T-helper 1 cell treated with Interleukin-12 subunit alpha and Interleukin-12 subunit beta and Interleukin-4 antibody, amounts not matched to agents 30 μg/mL and 1 μg/mL, for 36 hours (primary cell): ENCODE measurements at regions not wholly inside any gene's neighbourhood (a gene's known extent, or its start where the extent isn't known, plus 50 kb on each side); places are given as distances from the start of the nearest gene placed in this dataset.
"Not testable (repeated sequence)": the region's sequence is repeated elsewhere in the genome, so short reads cannot be mapped to it uniquely, and the experiment has no call there.

Experiments
- H3K27ac Mint-ChIP-seq: one replicate; pipeline ENCODE4 v1.8.0; 2021; ENCODE audit warnings: mild to moderate bottlenecking, mixed read lengths
- H3K27me3 Mint-ChIP-seq: one replicate; pipeline ENCODE4 v1.8.0; 2021; ENCODE audit warnings: low read depth, mixed read lengths
- H3K36me3 Mint-ChIP-seq: one replicate; pipeline ENCODE4 v1.8.0; 2021; ENCODE audit warnings: low read depth, mixed read lengths
- H3K4me1 Mint-ChIP-seq: one replicate; pipeline ENCODE4 v1.8.0; 2021; ENCODE audit warnings: low read depth, mixed read lengths
- H3K4me3 Mint-ChIP-seq: one replicate; pipeline ENCODE4 v1.8.0; 2021; ENCODE audit warnings: mild to moderate bottlenecking, moderate library complexity, mixed read lengths
- H3K9me3 Mint-ChIP-seq: one replicate; pipeline ENCODE4 v1.8.0; 2021; ENCODE audit warnings: mixed read lengths

DNA sequence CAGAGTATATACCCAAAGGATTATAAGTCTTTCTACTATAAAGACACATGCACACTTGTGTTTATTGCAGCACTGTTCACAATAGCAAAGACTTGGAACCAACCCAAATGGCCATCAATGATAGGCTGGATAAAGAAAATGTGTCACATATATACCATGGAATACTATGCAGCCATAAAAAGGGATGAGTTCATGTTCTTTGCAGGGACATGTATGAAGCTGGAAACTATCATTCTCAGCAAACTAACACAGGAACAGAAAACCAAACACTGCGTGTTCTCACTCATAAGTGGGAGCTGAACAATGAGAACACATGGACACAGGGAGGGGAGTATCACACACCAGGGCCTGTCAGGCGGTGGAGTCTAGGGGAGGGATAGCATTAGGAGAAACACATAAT is 281.7 kb upstream of the MEF2C start:
- H3K4me1 Mint-ChIP-seq, H3K36me3 Mint-ChIP-seq, H3K27ac Mint-ChIP-seq, H3K27me3 Mint-ChIP-seq, H3K4me3 Mint-ChIP-seq: not testable (repeated sequence)
- H3K9me3 Mint-ChIP-seq = peaks cover 11% of the 10 kb centered on the region

DNA sequence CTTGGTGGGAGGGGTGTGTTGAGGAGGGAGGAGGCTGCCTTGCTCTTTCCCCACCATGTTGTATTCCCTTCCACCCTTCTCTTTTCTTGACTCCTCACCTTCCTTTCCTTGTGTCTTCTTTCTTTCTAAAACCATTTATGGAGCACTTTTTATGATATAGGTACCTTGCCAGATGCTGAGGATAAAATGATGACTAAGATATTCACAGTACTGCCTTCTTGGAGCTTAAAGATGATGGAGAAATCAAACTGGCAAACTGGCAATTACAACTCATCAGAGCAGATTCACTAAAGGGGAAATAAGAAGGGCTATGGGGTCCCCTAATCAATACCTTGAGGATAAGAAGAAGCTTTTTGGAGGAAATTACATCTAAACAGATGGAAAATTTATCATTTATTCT is 273.2 kb upstream of the MEF2C start:
- H3K27me3 Mint-ChIP-seq = no peaks in the 10 kb centered on the region
- no peaks in the 10 kb centered on the region for H3K36me3 Mint-ChIP-seq
- no peaks in the 10 kb centered on the region for H3K9me3 Mint-ChIP-seq
- H3K27ac Mint-ChIP-seq = no peak overlapping the region
- no peaks in the 10 kb centered on the region for H3K4me1 Mint-ChIP-seq
- no peak overlapping the region for H3K4me3 Mint-ChIP-seq

DNA sequence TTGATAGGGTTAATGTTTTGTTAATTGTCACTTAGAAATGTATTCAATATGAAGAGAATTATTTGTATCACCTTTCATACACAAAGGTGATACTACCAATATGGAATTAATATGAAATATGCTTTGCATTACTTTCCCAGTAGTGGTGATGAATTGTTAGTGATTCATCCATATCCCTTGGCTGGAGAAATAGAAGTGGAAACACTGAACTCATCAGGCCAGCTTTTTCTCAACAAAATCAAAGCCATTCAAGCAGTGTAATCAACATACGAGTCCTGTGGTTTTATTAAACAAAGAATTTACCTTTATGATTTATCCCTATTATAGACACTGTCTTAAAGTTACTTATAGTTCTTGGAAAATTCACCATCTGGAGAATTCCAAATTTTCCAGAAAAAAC is 264.0 kb upstream of the MEF2C start:
- no peaks in the 10 kb centered on the region for H3K4me1 Mint-ChIP-seq
- no peaks in the 10 kb centered on the region for H3K27me3 Mint-ChIP-seq
- H3K36me3 Mint-ChIP-seq = no peaks in the 10 kb centered on the region
- H3K9me3 Mint-ChIP-seq = no peaks in the 10 kb centered on the region
- H3K27ac Mint-ChIP-seq = no peak overlapping the region
- H3K4me3 Mint-ChIP-seq = no peak overlapping the region

DNA sequence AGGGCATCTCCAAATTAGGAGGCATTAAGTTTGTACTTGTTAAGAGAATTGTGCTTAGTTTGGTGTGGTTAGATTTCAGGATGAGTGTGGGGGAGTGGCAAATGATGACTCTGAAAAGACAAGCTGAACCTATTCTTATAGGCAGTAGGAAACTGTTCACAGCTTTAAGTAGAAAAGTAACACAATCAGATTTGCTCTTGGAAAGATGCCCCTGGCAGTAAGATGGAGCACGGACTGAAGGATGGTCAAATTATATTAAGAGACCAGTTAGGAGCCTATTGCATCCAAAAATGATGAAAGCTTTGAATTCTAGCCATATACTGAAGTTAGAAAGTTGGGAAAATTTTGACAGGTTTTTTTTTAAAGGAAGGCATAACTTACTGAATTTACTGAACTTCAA is 254.2 kb upstream of the MEF2C start:
- Mint-ChIP-seq H3K36me3 (no peaks in the 10 kb centered on the region), H3K4me3 (no peak overlapping the region), H3K9me3 (no peaks in the 10 kb centered on the region)

DNA sequence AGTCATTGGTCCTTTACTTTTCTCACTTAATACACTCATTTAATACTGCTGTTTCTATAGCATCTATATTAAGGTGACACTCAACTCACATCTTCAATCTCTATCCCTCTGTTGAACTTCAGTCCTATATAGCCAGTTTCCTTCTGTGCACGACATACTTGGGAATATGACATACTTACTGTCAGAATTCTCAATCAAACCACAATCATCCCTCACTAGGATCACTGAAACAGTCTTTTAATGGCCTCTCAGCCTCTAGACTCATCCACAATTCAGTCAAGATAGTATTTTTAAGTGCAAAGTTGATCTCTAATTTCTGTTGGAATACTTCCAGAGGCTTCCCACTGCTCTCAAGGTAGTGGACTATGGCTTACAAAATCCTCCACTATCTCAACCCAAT is 251.0 kb upstream of the MEF2C start:
- H3K9me3 Mint-ChIP-seq = no peaks in the 10 kb centered on the region
- no peaks in the 10 kb centered on the region for H3K27me3 Mint-ChIP-seq
- H3K27ac Mint-ChIP-seq = no peak overlapping the region
- H3K4me1 Mint-ChIP-seq = no peaks in the 10 kb centered on the region
- H3K36me3 Mint-ChIP-seq = no peaks in the 10 kb centered on the region
- no peak overlapping the region for H3K4me3 Mint-ChIP-seq

More for the DNA sequence above, 254.2 kb upstream of the MEF2C start:
- no peak overlapping the region for H3K27ac Mint-ChIP-seq
- no peaks in the 10 kb centered on the region for H3K27me3 Mint-ChIP-seq
- H3K4me1 Mint-ChIP-seq = no peaks in the 10 kb centered on the region

DNA sequence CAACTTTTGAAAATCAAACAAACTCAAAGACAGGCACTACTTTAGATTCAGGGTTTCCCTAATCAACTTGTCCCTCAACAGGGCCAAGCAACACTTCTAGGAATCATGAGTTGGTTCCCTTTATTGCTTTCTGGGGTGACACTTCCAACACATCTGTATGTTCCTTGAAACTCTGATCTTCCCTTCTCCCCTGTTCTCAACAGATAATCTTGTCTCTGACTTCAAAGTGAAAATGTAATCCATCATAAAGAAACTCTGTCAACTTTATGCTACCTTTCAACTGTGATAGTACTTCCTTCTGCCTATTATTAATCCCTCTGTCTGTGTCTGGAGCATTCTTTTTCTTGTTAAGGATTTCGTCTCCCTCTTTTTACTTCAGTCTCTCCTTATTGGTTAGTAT is 250.1 kb upstream of the MEF2C start:
- Mint-ChIP-seq H3K36me3 (no peaks in the 10 kb centered on the region), H3K4me3 (no peak overlapping the region), H3K27me3 (no peaks in the 10 kb centered on the region), H3K27ac (no peak overlapping the region), H3K9me3 (no peaks in the 10 kb centered on the region), H3K4me1 (no peaks in the 10 kb centered on the region)

DNA sequence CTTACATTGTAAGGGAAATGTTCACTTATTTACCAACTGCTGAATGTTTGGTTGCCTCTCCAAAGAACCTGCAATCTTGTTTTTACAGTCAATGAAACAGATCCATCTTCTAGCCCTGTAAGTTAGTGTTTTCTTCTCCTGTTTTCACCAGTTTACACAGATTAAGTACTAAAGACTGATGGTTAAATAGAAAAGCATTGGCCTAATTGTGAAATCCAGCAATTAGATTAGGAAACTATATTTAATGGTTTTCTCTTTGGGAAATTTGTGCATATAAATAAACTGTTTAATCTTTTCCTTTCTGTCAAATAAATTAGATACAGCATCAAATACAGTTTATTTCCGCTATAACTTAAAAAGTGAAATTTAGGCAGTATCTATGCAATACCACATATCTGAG is 247.9 kb upstream of the MEF2C start:
- no peaks in the 10 kb centered on the region for H3K36me3 Mint-ChIP-seq
- H3K4me1 Mint-ChIP-seq = no peaks in the 10 kb centered on the region
- H3K27ac Mint-ChIP-seq = no peak overlapping the region
- H3K27me3 Mint-ChIP-seq = no peaks in the 10 kb centered on the region
- H3K4me3 Mint-ChIP-seq = no peak overlapping the region
- H3K9me3 Mint-ChIP-seq = no peaks in the 10 kb centered on the region

DNA sequence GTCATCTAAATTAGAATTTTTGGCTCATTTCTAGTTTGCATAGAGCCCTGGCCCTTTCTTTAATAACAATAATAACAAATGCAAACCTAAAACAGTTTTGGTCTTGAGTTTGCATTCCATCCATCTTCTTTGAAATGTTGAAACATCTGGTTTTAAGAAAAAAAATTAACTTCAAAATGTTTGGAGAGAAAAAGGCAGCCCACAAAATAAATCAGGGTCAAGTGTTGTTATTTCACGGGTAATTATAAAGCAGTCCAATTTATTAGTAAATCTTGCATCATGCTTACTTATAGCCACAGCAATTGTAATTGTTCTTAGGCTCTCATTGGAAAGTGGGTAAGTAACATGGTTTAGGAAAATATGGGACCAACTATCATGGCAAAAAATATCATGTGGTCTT is 247.0 kb upstream of the MEF2C start:
- H3K4me1 Mint-ChIP-seq = no peaks in the 10 kb centered on the region
- H3K27ac Mint-ChIP-seq = no peak overlapping the region
- H3K27me3 Mint-ChIP-seq = no peaks in the 10 kb centered on the region
- H3K36me3 Mint-ChIP-seq = no peaks in the 10 kb centered on the region
- H3K9me3 Mint-ChIP-seq = no peaks in the 10 kb centered on the region
- H3K4me3 Mint-ChIP-seq = no peak overlapping the region

DNA sequence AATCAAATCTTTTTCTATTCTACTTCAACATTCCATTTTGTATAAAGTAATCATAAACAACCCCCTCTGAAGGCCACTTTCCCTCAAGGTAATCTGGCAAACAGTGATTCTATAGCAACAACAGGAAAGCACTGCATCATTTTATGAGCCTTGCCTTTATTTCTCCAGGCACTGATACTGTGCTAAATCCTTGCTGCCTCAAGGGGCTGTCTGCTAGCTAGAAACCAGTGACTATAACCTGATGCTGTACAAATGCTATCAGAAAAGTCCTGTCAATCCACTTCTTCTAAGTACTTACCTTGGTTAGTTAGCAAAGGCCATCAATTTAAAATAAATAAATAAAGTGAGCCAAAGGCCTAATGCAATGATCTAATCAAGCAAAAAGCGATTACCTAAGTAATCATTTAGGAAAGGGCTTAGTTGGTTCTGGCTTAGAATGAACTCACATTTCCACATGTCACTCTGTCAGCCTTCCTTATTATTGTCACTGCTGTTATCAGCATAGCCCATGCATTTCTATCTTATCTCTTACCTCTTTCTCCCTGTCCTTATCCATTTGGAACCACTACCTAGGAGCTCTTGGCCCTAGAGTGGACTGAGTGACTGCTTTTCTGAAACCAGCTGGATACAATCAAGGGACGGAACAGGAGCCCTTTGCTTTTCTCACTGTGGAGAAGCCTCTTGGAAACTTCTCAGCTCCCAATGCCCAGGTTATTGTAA is 246.1 kb upstream of the MEF2C start:
- Mint-ChIP-seq H3K9me3 (no peaks in the 10 kb centered on the region), H3K36me3 (no peaks in the 10 kb centered on the region), H3K27ac (no peak overlapping the region), H3K4me1 (no peaks in the 10 kb centered on the region), H3K27me3 (no peaks in the 10 kb centered on the region), H3K4me3 (no peak overlapping the region)

DNA sequence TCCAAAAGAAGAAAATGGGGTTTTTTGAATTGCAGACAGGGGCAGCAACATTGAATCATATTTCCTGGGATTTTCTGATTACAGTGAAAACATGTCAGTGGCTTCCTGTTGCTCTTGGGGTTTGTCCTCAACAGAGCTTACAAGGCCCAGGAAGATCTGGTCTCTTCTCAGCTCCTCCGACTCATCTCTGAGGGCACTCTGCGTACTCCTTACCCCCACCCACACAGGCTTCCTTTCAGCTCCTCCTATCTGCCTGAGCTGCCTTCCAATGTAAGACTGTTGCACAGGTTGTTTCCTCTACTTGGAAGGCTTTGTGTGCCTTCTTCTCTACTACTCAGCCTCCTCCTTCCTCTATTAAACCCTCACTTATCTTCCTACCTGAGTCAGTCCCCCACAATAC is 245.1 kb upstream of the MEF2C start:
- H3K27ac Mint-ChIP-seq = no peak overlapping the region
- H3K36me3 Mint-ChIP-seq = no peaks in the 10 kb centered on the region
- no peaks in the 10 kb centered on the region for H3K9me3 Mint-ChIP-seq

DNA sequence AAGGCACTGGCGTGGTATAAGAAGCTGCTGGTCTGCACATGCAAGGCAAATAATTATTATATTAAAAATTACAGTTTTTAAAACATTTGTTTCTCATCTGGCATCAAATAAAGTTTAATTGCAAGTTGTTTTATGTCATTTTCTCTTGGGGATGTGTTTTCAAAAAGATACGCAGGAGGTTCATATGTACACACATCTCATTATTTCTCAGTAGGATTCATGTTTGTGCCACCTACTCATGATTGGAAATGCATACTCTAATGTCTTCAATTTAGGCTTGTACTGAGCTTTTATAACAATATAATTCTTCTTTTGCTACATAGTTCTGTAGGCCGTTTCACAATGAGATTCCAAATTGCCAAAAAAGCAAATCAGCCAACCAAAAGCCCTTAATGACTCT is 244.2 kb upstream of the MEF2C start:
- Mint-ChIP-seq H3K4me1 (no peaks in the 10 kb centered on the region), H3K27ac (no peak overlapping the region), H3K27me3 (no peaks in the 10 kb centered on the region), H3K36me3 (no peaks in the 10 kb centered on the region), H3K4me3 (no peak overlapping the region), H3K9me3 (no peaks in the 10 kb centered on the region)

More for the DNA sequence above, 245.1 kb upstream of the MEF2C start:
- no peaks in the 10 kb centered on the region for H3K27me3 Mint-ChIP-seq
- no peak overlapping the region for H3K4me3 Mint-ChIP-seq
- no peaks in the 10 kb centered on the region for H3K4me1 Mint-ChIP-seq

DNA sequence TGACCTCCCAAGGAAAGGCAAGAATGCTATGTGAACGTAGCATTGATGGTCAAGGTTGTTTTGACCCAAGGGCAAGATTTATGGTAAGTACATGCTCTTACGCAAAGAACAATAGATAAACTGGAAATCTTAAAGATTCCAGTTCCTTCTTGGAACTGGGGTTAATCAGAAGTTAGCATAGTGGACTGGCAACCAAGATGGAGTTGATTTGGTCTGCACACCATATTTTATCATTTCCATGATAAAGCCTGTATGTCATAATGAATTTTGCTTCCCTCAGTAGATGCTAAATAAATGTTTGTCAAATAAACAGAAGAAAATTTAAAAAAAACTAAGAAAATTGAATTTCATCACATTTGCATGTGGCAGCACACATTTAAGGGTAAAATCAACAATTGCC is 242.4 kb upstream of the MEF2C start:
- Mint-ChIP-seq H3K27ac (no peak overlapping the region), H3K9me3 (no peaks in the 10 kb centered on the region), H3K4me3 (no peak overlapping the region), H3K4me1 (no peaks in the 10 kb centered on the region), H3K36me3 (no peaks in the 10 kb centered on the region), H3K27me3 (no peaks in the 10 kb centered on the region)

DNA sequence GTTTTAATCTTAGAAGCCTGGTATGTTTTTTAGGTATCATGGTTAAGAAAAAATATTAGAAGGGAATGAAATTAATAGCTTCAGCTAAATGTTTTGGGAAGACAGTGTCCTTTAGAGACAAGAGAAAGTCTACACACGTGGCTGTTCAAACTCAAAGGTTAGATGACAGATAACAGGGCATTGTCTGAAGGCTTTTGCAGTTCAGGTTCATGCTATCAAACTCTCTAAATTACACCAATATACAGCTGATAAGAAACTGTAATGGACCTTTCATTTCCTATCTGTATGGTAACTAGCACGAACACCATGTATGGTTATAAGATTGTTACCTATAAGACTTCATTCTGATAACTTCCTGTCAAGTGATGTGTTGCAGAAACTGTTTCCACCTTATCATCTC is 240.6 kb upstream of the MEF2C start:
- Mint-ChIP-seq H3K9me3 (no peaks in the 10 kb centered on the region), H3K36me3 (no peaks in the 10 kb centered on the region), H3K27me3 (no peaks in the 10 kb centered on the region), H3K4me3 (no peak overlapping the region), H3K27ac (no peak overlapping the region), H3K4me1 (no peaks in the 10 kb centered on the region)

DNA sequence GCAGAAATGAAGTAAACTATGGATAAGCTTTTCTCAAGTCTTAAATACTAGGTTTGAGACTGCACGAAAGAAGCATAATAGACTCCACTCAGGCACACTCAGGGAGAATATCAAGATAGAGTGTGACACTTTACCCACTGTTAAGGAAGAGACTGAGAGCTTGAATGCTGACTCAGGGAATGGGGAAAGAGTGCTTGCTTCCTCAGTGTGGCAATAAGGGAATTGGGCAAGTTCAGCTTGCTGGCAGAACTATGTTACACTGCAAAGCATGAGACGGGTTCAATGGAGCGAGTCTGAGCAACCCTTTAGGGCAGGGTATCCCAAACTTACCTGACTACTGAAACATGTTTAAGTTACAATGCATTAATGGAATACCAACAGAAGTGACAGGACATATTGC is 237.7 kb upstream of the MEF2C start:
- Mint-ChIP-seq H3K27ac (no peak overlapping the region), H3K36me3 (no peaks in the 10 kb centered on the region), H3K4me3 (no peak overlapping the region), H3K9me3 (no peaks in the 10 kb centered on the region), H3K27me3 (no peaks in the 10 kb centered on the region), H3K4me1 (no peaks in the 10 kb centered on the region)

DNA sequence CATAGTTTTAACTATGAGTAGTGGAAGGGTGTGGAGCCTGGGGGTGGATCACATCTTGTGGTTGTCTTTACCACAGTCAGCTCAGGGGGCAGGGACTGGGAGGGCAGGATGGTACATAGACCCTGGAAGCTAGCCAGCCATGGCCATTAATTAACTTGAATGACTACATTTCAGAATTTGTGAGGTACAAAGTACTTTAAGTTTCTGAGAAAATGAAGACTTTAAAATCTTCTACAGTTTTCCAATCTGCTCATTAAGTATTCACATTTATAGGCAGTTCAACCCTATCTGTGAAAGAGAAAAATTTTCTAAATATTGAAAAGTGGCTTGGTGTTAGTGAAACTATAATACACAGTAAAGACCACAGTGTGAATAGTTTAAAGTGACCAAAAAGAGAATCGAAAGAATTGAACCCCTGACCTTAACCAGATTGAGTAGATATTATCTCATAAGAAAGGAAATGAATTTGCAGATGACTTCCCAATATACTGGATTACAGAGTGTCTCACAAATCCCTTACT is 234.2 kb upstream of the MEF2C start:
- Mint-ChIP-seq H3K36me3 (no peaks in the 10 kb centered on the region), H3K27ac (no peak overlapping the region), H3K27me3 (no peaks in the 10 kb centered on the region), H3K9me3 (no peaks in the 10 kb centered on the region), H3K4me3 (no peak overlapping the region), H3K4me1 (no peaks in the 10 kb centered on the region)
